GM19239 (cell line): ENCODE measurements at regions not wholly inside any gene's neighbourhood (a gene's known extent, or its start where the extent isn't known, plus 50 kb on each side); places are given as distances from the start of the nearest gene placed in this dataset.
"Not testable (repeated sequence)": the region's sequence is repeated elsewhere in the genome, so short reads cannot be mapped to it uniquely, and the experiment has no call there.

ENCODE experiments used
- DNase-seq: peaks from one replicate; pipeline ENCODE4 v3.0.0; 2011; ENCODE audit warnings: low spot score; ENCODE audit not compliant: insufficient read length
- FAIRE-seq: peaks from 2 replicates; lab custom pipeline; 2011; peaks lifted over from hg19 to GRCh38; lab: Jason Lieb, UNC

- DNase-seq (no peak), FAIRE-seq (no peak)
Measured at GRCh38 chr4:78660559-78660958, 109.0 kb downstream of the ANXA3 start.

- no peak for FAIRE-seq
Measured at GRCh38 chr4:78661086-78661690, 109.6 kb downstream of the ANXA3 start.

GRCh38 chr4:78661921-78662521 is 110.5 kb downstream of the ANXA3 start:
- peak; percentile 96 for FAIRE-seq
- no peak for DNase-seq

More at GRCh38 chr4:78661086-78661690, 109.6 kb downstream of the ANXA3 start:
- DNase-seq, result no peak

GRCh38 chr4:78662658-78663057 is 111.1 kb downstream of the ANXA3 start:
- no peak for FAIRE-seq
- no peak for DNase-seq

GRCh38 chr4:78664296-78664695 is 111.9 kb upstream of the BMP2K start:
- FAIRE-seq, DNase-seq: not testable (repeated sequence)

- FAIRE-seq (no peak), DNase-seq (no peak)
Measured at GRCh38 chr4:78665216-78665770, 110.9 kb upstream of the BMP2K start.

GRCh38 chr4:78666830-78667258 is 109.3 kb upstream of the BMP2K start:
- DNase-seq (no peak), FAIRE-seq (peak; percentile 28)

GRCh38 chr4:78667325-78667724 is 108.8 kb upstream of the BMP2K start:
- DNase-seq, result no peak
- no peak for FAIRE-seq

GRCh38 chr4:78667764-78668163 is 108.4 kb upstream of the BMP2K start:
- FAIRE-seq (peak; percentile 71), DNase-seq (no peak)

GRCh38 chr4:78669453-78669852 is 106.7 kb upstream of the BMP2K start:
- FAIRE-seq (no peak), DNase-seq (no peak)

- no peak for DNase-seq
- peak; percentile 4 for FAIRE-seq
Measured at GRCh38 chr4:78671903-78672815, 104.0 kb upstream of the BMP2K start.

- FAIRE-seq (no peak), DNase-seq (no peak)
Measured at GRCh38 chr4:78673337-78673736, 102.8 kb upstream of the BMP2K start.

GRCh38 chr4:78675325-78675724 is 100.8 kb upstream of the BMP2K start:
- no peak for FAIRE-seq
- DNase-seq, result no peak

GRCh38 chr4:78682070-78682469 is 94.1 kb upstream of the BMP2K start:
- FAIRE-seq (no peak), DNase-seq (no peak)

GRCh38 chr4:78683352-78683751 is 92.8 kb upstream of the BMP2K start:
- FAIRE-seq (no peak), DNase-seq (no peak)

- FAIRE-seq (no peak), DNase-seq (no peak)
Measured at GRCh38 chr4:78684325-78685079, 91.6 kb upstream of the BMP2K start.

GRCh38 chr4:78687818-78688217 is 88.3 kb upstream of the BMP2K start:
- DNase-seq, result no peak
- FAIRE-seq, result no peak

- DNase-seq (no peak), FAIRE-seq (no peak)
Measured at GRCh38 chr4:78688366-78688765, 87.8 kb upstream of the BMP2K start.

GRCh38 chr4:78689261-78689660 is 86.9 kb upstream of the BMP2K start:
- FAIRE-seq (no peak), DNase-seq (no peak)

- FAIRE-seq, result no peak
- DNase-seq, result no peak
Measured at GRCh38 chr4:78689700-78690323, 86.3 kb upstream of the BMP2K start.
